Heart left ventricle (tissue), 16 donors: ENCODE measurements at regions not wholly inside any gene's neighbourhood (a gene's known extent, or its start where the extent isn't known, plus 50 kb on each side); places are given as distances from the start of the nearest gene placed in this dataset.
A peak's percentile ranks its signal among the peaks of the same experiment; 100 is the strongest.

Experiments used
- ATAC-seq, 4 donors: fragments of 200-7000 bp; cut with Tn5 transposase; one replicate each; pipeline ENCODE4 v1.9.1; 2020 to 2022; ENCODE audit warnings: moderate library complexity in 4 of 4, mild to moderate bottlenecking in 3 of 4, moderate number of reproducible peaks in 1 of 4
- DNase-seq, 5 donors: peaks; one replicate each; pipeline ENCODE4 v3.0.0-alpha.2; 2020
- H3K27ac ChIP-seq, 12 donors: fragments of 200-600 bp; sonication (generic) in 4 of 12; one replicate each; pipeline versions ENCODE4 v1.5.0 to v1.8.0; 2016 to 2022; ENCODE audit warnings: mild to moderate bottlenecking in 2 of 12
- H3K27me3 ChIP-seq, 9 donors: fragments of 200-600 bp; sonication (generic) in 2 of 9; one replicate each; pipeline versions ENCODE4 v1.5.1 to v1.8.0; 2016 to 2022; ENCODE audit warnings: mild to moderate bottlenecking in 3 of 9
- H3K36me3 ChIP-seq, 9 donors: fragments of 200-600 bp; sonication (generic) in 2 of 9; one replicate each; pipeline versions ENCODE4 v1.5.0 to v1.8.0; 2018 to 2022; ENCODE audit warnings: mild to moderate bottlenecking in 2 of 9
- H3K4me1 ChIP-seq, 12 donors: fragments of 200-600 bp; sonication (generic) in 4 of 12; one replicate each; pipeline versions ENCODE4 v1.5.0 to v1.8.0; 2016 to 2022; ENCODE audit warnings: mild to moderate bottlenecking in 3 of 12
- H3K4me3 ChIP-seq, 12 donors: fragments of 200-600 bp; sonication (generic) in 4 of 12; one replicate each; pipeline versions ENCODE4 v1.5.0 to v1.8.0; 2017 to 2022; ENCODE audit warnings: mild to moderate bottlenecking in 9 of 12, moderate library complexity in 4 of 12
- H3K9me3 ChIP-seq, 12 donors: fragments of 200-600 bp; sonication (generic) in 4 of 12; one replicate each; pipeline versions ENCODE4 v1.5.0 to v1.8.0; 2016 to 2022; ENCODE audit warnings: mild to moderate bottlenecking in 1 of 12
- CTCF ChIP-seq, 12 donors: fragments of 200-600 bp; sonication (generic) in 4 of 12; IDR thresholded peaks; one replicate each; pipeline versions ENCODE4 v1.5.0 to v1.8.0; 2018 to 2022; ENCODE audit warnings: antibody characterized with exemption in 12 of 12, mild to moderate bottlenecking in 5 of 12
- POLR2A ChIP-seq, 2 donors: fragments of 450-650 bp; IDR thresholded peaks; one replicate each; pipeline ENCODE4 v1.6.1; 2017; ENCODE audit warnings: antibody characterized with exemption in 2 of 2, mild to moderate bottlenecking in 2 of 2, moderate library complexity in 2 of 2
- WGBS, 4 donors: extraction: QIAGEN DNeasy Blood & Tissue Kit in 2 of 4; methylation state at CpG; one replicate each; pipeline versions ENCODE4 v1.1.5 to v1.1.7; 2013 to 2018; 5-methylcytosine and 5-hydroxymethylcytosine counted together
- intact Hi-C, 10 donors: fragments of 100-400 bp; cut with DNase I; formaldehyde crosslinking; loops; one replicate each; pipeline versions ENCODE4 v1.11.1 to v1.14.2; 2022
- donor health status: ischemic (EF 13 %, LVEDD 7.1; RV severe dilation, severe dysfunction).
- donor health status: healthy with polysubstance abuse.
- donor health status: DM: no; HTN: yes; CAD: no.
- donor health status: DM: no; HTN: no; CAD: no.
- donor health status: ischemic (EF 25% LVEDD 6.9; RV normal size, moderate dysfunction).
- donor health status: ischemic (EF 25% LVEDD 5.7; RV mildly dilated, moderate dysfunction).
- donor health status: healthy.
- donor health status: DM: yes; HTN: yes; CAD: no.
- donor health status: ischemic (EF 35%, LVEDD 5.7; RV mildly dilated, moderate dysfunction).
- donor health status: nonischemic (EF 11% LVEDD 7.7; RV severe dilation, severe dysfunction).
- donor health status: DM: yes; HTN: yes; CAD: no.
- donor health status: PGD.
- donor health status: ischemic (EF 29% LVEDD 5.4; RV normal size, mild dysfunction).
- donor health status: nonischemic (EF 23%, LVEDD 6.1; RV moderate dilation, normal function).

- Histone ChIP-seq H3K27ac (no peak overlapping the region), H3K4me1 (peaks cover 0 to 33% (median 2%) of the 10 kb centered on the region in 12 donors), H3K27me3 (no peaks in the 10 kb centered on the region), H3K9me3 (no peaks in the 10 kb centered on the region), H3K36me3 (no peaks in the 10 kb centered on the region), H3K4me3 (no peak overlapping the region)
- ATAC-seq (peak; percentile 32 to 79 (median 76)), DNase-seq (peak; percentile 31 to 72 (median 42))
- WGBS, 4 donors, result 37 to 49% (median 45%) methylated on average over 9 of the region's 9 CpGs
- intact Hi-C loops, result loop anchor here in 7 of 10 donors (2.0 to 10.0 kb wide), 8 partner anchors 152 to 605 kb away; partner anchors contain the start of gene FUT8 (in 4 of the 7)
- TF ChIP-seq CTCF (IDR thresholded peaks at IDR 0.05) (peak; percentile 65 to 83 (median 76)), POLR2A (IDR thresholded peaks at IDR 0.05) (no peak)
Measured at GRCh38 chr14:65222440-65222858, 120.1 kb upstream of the MAX start.

- no peak overlapping the region for H3K4me3 ChIP-seq
- no peak overlapping the region for H3K27ac ChIP-seq
- H3K9me3 ChIP-seq, result no peaks in the 10 kb centered on the region
- ATAC-seq (no peak), DNase-seq (no peak)
- intact Hi-C loops, result loop anchor here in 7 of 10 donors (2.0 to 10.0 kb wide), 8 partner anchors 151 to 604 kb away; partner anchors contain the start of gene FUT8 (in 5 of the 7)
- no peaks in the 10 kb centered on the region for H3K27me3 ChIP-seq
- H3K4me1 ChIP-seq, result peaks cover 0 to 34% (median 2%) of the 10 kb centered on the region in 12 donors
- H3K36me3 ChIP-seq, result no peaks in the 10 kb centered on the region
- WGBS, 4 donors, result 87 to 94% (median 92%) methylated on average over 5 of the region's 5 CpGs
- TF ChIP-seq CTCF (IDR thresholded peaks at IDR 0.05), result no peak
- no peak for TF ChIP-seq POLR2A (IDR thresholded peaks at IDR 0.05)
Measured at GRCh38 chr14:65223636-65224035, 121.3 kb upstream of the MAX start.

- Histone ChIP-seq H3K4me3 (no peak overlapping the region), H3K9me3 (no peaks in the 10 kb centered on the region), H3K4me1 (peaks cover 0 to 42% (median 7%) of the 10 kb centered on the region in 12 donors), H3K27me3 (no peaks in the 10 kb centered on the region), H3K36me3 (no peaks in the 10 kb centered on the region), H3K27ac (peak overlapping the region in 1 of 12 donors; percentile 46)
- TF ChIP-seq POLR2A (IDR thresholded peaks at IDR 0.05) (no peak), CTCF (IDR thresholded peaks at IDR 0.05) (no peak)
- WGBS, 4 donors, result 11 to 30% (median 19%) methylated on average over 1 of the region's 1 CpG
- DNase-seq, result no peak
- ATAC-seq, result peak in 3 of 4 donors; percentile 24 to 58 (median 43)
- intact Hi-C loops, result loop anchor here in 9 of 10 donors (2.0 to 10.0 kb wide), 8 partner anchors 58 to 603 kb away; partner anchors contain the start of gene FUT8 (in 7 of the 9)
Measured at GRCh38 chr14:65224799-65225198, 122.5 kb upstream of the MAX start.

GRCh38 chr14:65225299-65226159, 123.2 kb upstream of the MAX start:
- no peak for TF ChIP-seq CTCF (IDR thresholded peaks at IDR 0.05)
- TF ChIP-seq POLR2A (IDR thresholded peaks at IDR 0.05), result no peak
- intact Hi-C loops, result loop anchor here in 6 of 10 donors (2.0 to 10.0 kb wide), 6 partner anchors 57 to 599 kb away; partner anchors contain the start of gene FUT8 (in 4 of the 6)
- Histone ChIP-seq H3K4me1 (peaks cover 0 to 50% (median 7%) of the 10 kb centered on the region in 12 donors), H3K4me3 (no peak overlapping the region), H3K9me3 (no peaks in the 10 kb centered on the region), H3K27ac (peak overlapping the region in 1 of 12 donors; percentile 6), H3K27me3 (no peaks in the 10 kb centered on the region), H3K36me3 (no peaks in the 10 kb centered on the region)
- no peak for DNase-seq
- no peak for ATAC-seq
- 91 to 94% (median 92%) methylated on average over 9 of the region's 9 CpGs for WGBS, 4 donors
